K562 (cell line): ENCODE measurements at regions not wholly inside any gene's neighbourhood (a gene's known extent, or its start where the extent isn't known, plus 50 kb on each side); places are given as distances from the start of the nearest gene placed in this dataset.

Source experiments
- ATAC-seq: fragments of 200-7000 bp; cut with Tn5 transposase; 3 replicates; pipeline ENCODE4 v1.9.1; 2020; ENCODE audit warnings: moderate library complexity
- BruUV-seq: library from RNA; stranded (reverse); fragments of 400-500 nt; replicated peaks from 2 replicates; lab custom pipeline; 2021; lab: Mats Ljungman, UMichigan
- CTCF ChIA-PET: fragments of 300-600 bp; formaldehyde crosslinking; extraction: SDS; loops from one replicate; lab custom pipeline; 2021; ENCODE audit warnings: low intra/inter-chr PET ratio; lab: Yijun Ruan, JAX
- POLR2A ChIA-PET: fragments of 300-600, 350-650 bp; sonication (Branson Sonifier 250); formaldehyde crosslinking; extraction: SDS; loops from one replicate; lab custom pipeline; 2021; ENCODE audit warnings: antibody characterized with exemption, inconsistent platforms; lab: Yijun Ruan, JAX
- DNase-seq, 4 experiments: peaks; one replicate each; pipeline versions ENCODE4 v3.0.0 to v3.0.0-alpha.2; 2011 to 2018; ENCODE audit warnings: low spot score in 3 of 4, mixed read lengths in 3 of 4; ENCODE audit errors: extremely low read depth in 1 of 4
- FAIRE-seq: peaks from 2 replicates; lab custom pipeline; 2011; peaks lifted over from hg19 to GRCh38; lab: Jason Lieb, UNC
- H2AFZ ChIP-seq: 2 replicates; pipeline ENCODE4 v1.6.0; 2011; ENCODE audit warnings: low read depth, low read length, control low read depth, inconsistent platforms
- H3K27ac ChIP-seq: fragments of 200-600 bp; 3 replicates; pipeline ENCODE4 v1.8.0; 2011; ENCODE audit warnings: low read depth, mild to moderate bottlenecking, control low read depth, inconsistent platforms, low read length, moderate library complexity, mixed read lengths; ENCODE audit errors: extremely low read depth
- H3K27me3 ChIP-seq, 2 experiments: fragments of 300-600 bp in 1 of 2; 2 replicates in 1 of 2; 3 replicates in 1 of 2; pipeline versions ENCODE4 v1.6.0 to v1.8.0; 2011; ENCODE audit warnings: inconsistent platforms in 2 of 2, low read length in 2 of 2, mild to moderate bottlenecking in 1 of 2, mixed read lengths in 1 of 2, moderate library complexity in 1 of 2; ENCODE audit not compliant: control insufficient read depth in 2 of 2, insufficient read depth in 2 of 2
- H3K36me3 ChIP-seq: fragments of 300-600 bp; 3 replicates; pipeline ENCODE4 v1.8.0; 2011; ENCODE audit warnings: mild to moderate bottlenecking, low read length, inconsistent platforms; ENCODE audit not compliant: control insufficient read depth, insufficient read depth
- H3K4me1 ChIP-seq, 2 experiments: fragments of 200-600 bp in 1 of 2; replicated peaks in 1 of 2; 2 replicates in 1 of 2; 3 replicates in 1 of 2; pipeline versions ENCODE4 v1.5.1 to v1.8.0; 2011; ENCODE audit warnings: inconsistent platforms in 2 of 2, low read length in 2 of 2, mild to moderate bottlenecking in 1 of 2, mixed read lengths in 1 of 2, moderate library complexity in 1 of 2; ENCODE audit not compliant: control insufficient read depth in 2 of 2, insufficient read depth in 2 of 2
- H3K4me2 ChIP-seq: 2 replicates; pipeline ENCODE4 v1.6.1; 2011; ENCODE audit warnings: low read length, control low read depth, inconsistent platforms, mixed read lengths; ENCODE audit not compliant: insufficient read depth
- H3K4me3 ChIP-seq: fragments of 200-600 bp; sonication (generic), shearing (Covaris generic); 2 replicates; pipeline ENCODE4 v1.5.1; 2016; ENCODE audit warnings: control low read depth, inconsistent platforms
- H3K79me2 ChIP-seq: fragments of 200-600 bp; 3 replicates; pipeline ENCODE4 v1.8.0; 2011; ENCODE audit warnings: low read length, inconsistent platforms; ENCODE audit not compliant: control insufficient read depth, insufficient read depth
- H3K9ac ChIP-seq, 2 experiments: 2 replicates each; pipeline versions ENCODE4 v1.6.0 to v1.6.1; 2011; ENCODE audit warnings: low read depth in 2 of 2, low read length in 2 of 2, control low read depth in 1 of 2, inconsistent platforms in 1 of 2, mild to moderate bottlenecking in 1 of 2, mixed read lengths in 1 of 2; ENCODE audit not compliant: insufficient read depth in 1 of 2
- H3K9me1 ChIP-seq: one replicate; pipeline ENCODE4 v1.6.0; 2011; ENCODE audit warnings: inconsistent platforms, mild to moderate bottlenecking, low read length, moderate library complexity; ENCODE audit not compliant: control insufficient read depth, insufficient read depth
- H3K9me3 ChIP-seq: replicated peaks from 2 replicates; pipeline ENCODE4 v1.5.1; 2011; ENCODE audit warnings: low read depth, low read length, inconsistent platforms; ENCODE audit not compliant: control insufficient read depth, insufficient read depth
- H4K20me1 ChIP-seq: replicated peaks from 2 replicates; pipeline ENCODE4 v1.6.1; 2011; ENCODE audit warnings: low read length, inconsistent platforms, mixed read lengths; ENCODE audit not compliant: control insufficient read depth, insufficient read depth
- CBX8 ChIP-seq: fragments of 200-600 bp; sonication (generic); IDR thresholded peaks from 2 replicates; pipeline ENCODE4 v1.6.1; 2012; ENCODE audit warnings: borderline replicate concordance, mixed run types, low read depth, mild to moderate bottlenecking, moderate library complexity, mixed read lengths, low read length, control low read depth, inconsistent platforms; ENCODE audit not compliant: poor library complexity, severe bottlenecking; ENCODE audit errors: extremely low read depth
- FOXA1 ChIP-seq: fragments of 450-650 bp; IDR thresholded peaks from 2 replicates; pipeline ENCODE4 v1.6.1; 2016; ENCODE audit warnings: mild to moderate bottlenecking, borderline replicate concordance
- FOXM1 ChIP-seq, 2 experiments: fragments of 450-650 bp in 1 of 2; sonication (generic) in 1 of 2; formaldehyde crosslinking in 1 of 2; IDR thresholded peaks; 2 replicates each; pipeline versions ENCODE4 v1.6.1 to v1.9.0; 2017 to 2022; ENCODE audit warnings: low read depth in 2 of 2, mild to moderate bottlenecking in 2 of 2, missing genetic modification reagents in 1 of 2, moderate library complexity in 1 of 2
- RREB1 ChIP-seq: fragments of 250-450 bp; sonication (Bioruptor Pico); IDR thresholded peaks from 2 replicates; pipeline ENCODE4 v1.4.0; 2020
- SIRT6 ChIP-seq: IDR thresholded peaks from one replicate; pipeline ENCODE4 v1.6.1; 2012; ENCODE audit warnings: low read depth, mild to moderate bottlenecking, control low read depth, inconsistent platforms, low read length, moderate library complexity
- ZBTB1 ChIP-seq: sonication (generic); formaldehyde crosslinking; IDR thresholded peaks from 2 replicates; pipeline ENCODE4 v1.8.1; 2023; ENCODE audit warnings: missing genetic modification reagents, low read depth, mild to moderate bottlenecking, borderline replicate concordance
- ZBTB26 ChIP-seq: fragments of 450-650 bp; formaldehyde crosslinking; IDR thresholded peaks from 2 replicates; pipeline ENCODE4 v1.4.0; 2022; ENCODE audit warnings: missing genetic modification characterization
- WGBS: fragments of 100-300 bp; shearing (Covaris generic); methylation state at CpG from one replicate; pipeline ENCODE4 v1.1.6; 2016; ENCODE audit warnings: low coverage, mixed read lengths; ENCODE audit not compliant: insufficient coverage; ENCODE audit errors: missing lambda C conversion rate; 5-methylcytosine and 5-hydroxymethylcytosine counted together
- in situ Hi-C: fragments of 300-500 bp; cut with MboI; formaldehyde crosslinking; loops from 4 replicates; pipeline ENCODE4 v1.15.0; 2018; ENCODE audit warnings: inconsistent platforms, mixed read lengths
- intact Hi-C: fragments of 100-400 bp; cut with micrococcal nuclease; formaldehyde crosslinking; loops from 2 replicates; pipeline ENCODE4 v1.14.2; 2022
- TF ChIP-seq, protein P1 (sequence below): fragments of 450-650 bp; IDR thresholded peaks from 2 replicates; pipeline ENCODE4 v1.6.1; 2016; ENCODE audit warnings: mild to moderate bottlenecking
- TF ChIP-seq, protein P2 (sequence below): conservative IDR thresholded peaks from 2 replicates; pipeline ENCODE4 v1.6.1; 2011; ENCODE audit warnings: low read depth, mild to moderate bottlenecking, low read length; ENCODE audit not compliant: control insufficient read depth

GRCh38 chr4:93911671-93912070 lies 83.1 kb downstream of the ATOH1 start (continued):
- TF ChIP-seq RREB1 (CRISPR knock-in tag), result no peak

DNA sequence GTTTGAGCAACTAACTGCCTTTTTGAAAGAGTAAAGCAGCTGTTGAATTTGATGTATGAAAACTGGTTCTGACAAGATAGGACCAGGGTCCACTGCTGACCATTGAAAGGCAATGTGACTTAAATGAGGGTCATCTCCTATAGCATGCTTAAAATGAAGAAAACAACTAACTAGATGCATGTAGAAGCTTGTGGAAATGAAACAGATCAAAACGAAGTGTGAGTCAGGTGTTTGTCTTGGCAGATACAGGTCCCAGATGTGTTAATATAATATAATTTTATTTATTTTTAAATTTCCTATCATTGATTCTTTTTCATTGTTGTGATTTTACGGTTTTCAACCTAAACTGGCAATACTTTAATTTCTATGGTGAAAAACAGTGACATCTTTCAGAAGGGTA lies 83.6 kb downstream of the ATOH1 start:
- FAIRE-seq, result no peak
- H3K36me3 ChIP-seq, result no peaks in the 10 kb centered on the region
- 10% methylated on average over 2 of the region's 2 CpGs for WGBS
- intact Hi-C loops (no loop called here), in situ Hi-C loops (no loop called here)
- BruUV-seq, result no TSS peak
- POLR2A ChIA-PET, result no interaction called here
- no peak overlapping the region for H3K4me3 ChIP-seq
- H4K20me1 ChIP-seq, result no peaks in the 10 kb centered on the region
- no peaks in the 10 kb centered on the region for H3K9me1 ChIP-seq
- H3K4me1 ChIP-seq, result no peaks in the 10 kb centered on the region
- no peak for DNase-seq
- no peaks in the 10 kb centered on the region for H3K79me2 ChIP-seq
- no peak for ATAC-seq
- no peaks in the 10 kb centered on the region for H3K9me3 ChIP-seq
- CTCF ChIA-PET, result no interaction called here
- no peak overlapping the region for H2AFZ ChIP-seq
- no peaks in the 10 kb centered on the region for H3K27me3 ChIP-seq
- H3K27ac ChIP-seq, result no peak overlapping the region
- no peak overlapping the region for H3K4me2 ChIP-seq
- no peak overlapping the region for H3K9ac ChIP-seq
- TF ChIP-seq ZBTB26 (CRISPR knock-in tag) (no peak), SIRT6 (no peak), FOXA1 (no peak), FOXM1 (IDR thresholded peaks at IDR 0.05; ENCODE audit: low read depth) (no peak), FOXM1 (CRISPR knock-in tag; IDR thresholded peaks at IDR 0.05; ENCODE audit: low read depth) (no peak), CBX8 (no peak), ZBTB1 (CRISPR knock-in tag) (no peak)
- TF ChIP-seq, protein P1, sequence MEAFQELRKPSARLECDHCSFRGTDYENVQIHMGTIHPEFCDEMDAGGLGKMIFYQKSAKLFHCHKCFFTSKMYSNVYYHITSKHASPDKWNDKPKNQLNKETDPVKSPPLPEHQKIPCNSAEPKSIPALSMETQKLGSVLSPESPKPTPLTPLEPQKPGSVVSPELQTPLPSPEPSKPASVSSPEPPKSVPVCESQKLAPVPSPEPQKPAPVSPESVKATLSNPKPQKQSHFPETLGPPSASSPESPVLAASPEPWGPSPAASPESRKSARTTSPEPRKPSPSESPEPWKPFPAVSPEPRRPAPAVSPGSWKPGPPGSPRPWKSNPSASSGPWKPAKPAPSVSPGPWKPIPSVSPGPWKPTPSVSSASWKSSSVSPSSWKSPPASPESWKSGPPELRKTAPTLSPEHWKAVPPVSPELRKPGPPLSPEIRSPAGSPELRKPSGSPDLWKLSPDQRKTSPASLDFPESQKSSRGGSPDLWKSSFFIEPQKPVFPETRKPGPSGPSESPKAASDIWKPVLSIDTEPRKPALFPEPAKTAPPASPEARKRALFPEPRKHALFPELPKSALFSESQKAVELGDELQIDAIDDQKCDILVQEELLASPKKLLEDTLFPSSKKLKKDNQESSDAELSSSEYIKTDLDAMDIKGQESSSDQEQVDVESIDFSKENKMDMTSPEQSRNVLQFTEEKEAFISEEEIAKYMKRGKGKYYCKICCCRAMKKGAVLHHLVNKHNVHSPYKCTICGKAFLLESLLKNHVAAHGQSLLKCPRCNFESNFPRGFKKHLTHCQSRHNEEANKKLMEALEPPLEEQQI, result no peak
- TF ChIP-seq, protein P2, sequence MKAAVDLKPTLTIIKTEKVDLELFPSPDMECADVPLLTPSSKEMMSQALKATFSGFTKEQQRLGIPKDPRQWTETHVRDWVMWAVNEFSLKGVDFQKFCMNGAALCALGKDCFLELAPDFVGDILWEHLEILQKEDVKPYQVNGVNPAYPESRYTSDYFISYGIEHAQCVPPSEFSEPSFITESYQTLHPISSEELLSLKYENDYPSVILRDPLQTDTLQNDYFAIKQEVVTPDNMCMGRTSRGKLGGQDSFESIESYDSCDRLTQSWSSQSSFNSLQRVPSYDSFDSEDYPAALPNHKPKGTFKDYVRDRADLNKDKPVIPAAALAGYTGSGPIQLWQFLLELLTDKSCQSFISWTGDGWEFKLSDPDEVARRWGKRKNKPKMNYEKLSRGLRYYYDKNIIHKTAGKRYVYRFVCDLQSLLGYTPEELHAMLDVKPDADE, result no peak
